Breast epithelium (tissue), 4 donors: ENCODE measurements at regions not wholly inside any gene's neighbourhood (a gene's known extent, or its start where the extent isn't known, plus 50 kb on each side); places are given as distances from the start of the nearest gene placed in this dataset.
"Not testable (repeated sequence)": the region's sequence is repeated elsewhere in the genome, so short reads cannot be mapped to it uniquely, and the experiment has no call there.

Experiments
- DNase-seq, 2 donors: peaks; one replicate each; pipeline ENCODE4 v3.0.0-alpha.2; 2019; ENCODE audit warnings: low spot score in 2 of 2
- H3K27ac ChIP-seq, 2 donors: fragments of 200-600 bp; sonication (generic) in 1 of 2; one replicate each; pipeline ENCODE4 v1.5.1; 2016 to 2019; ENCODE audit warnings: mild to moderate bottlenecking in 1 of 2
- H3K27me3 ChIP-seq, 2 donors: fragments of 200-600 bp; sonication (generic) in 1 of 2; one replicate each; pipeline versions ENCODE4 v1.5.1 to v1.6.0; 2017 to 2019; ENCODE audit warnings: control low read depth in 1 of 2, mild to moderate bottlenecking in 1 of 2
- H3K36me3 ChIP-seq: fragments of 200-600 bp; one replicate; pipeline ENCODE4 v1.5.1; 2019
- H3K4me1 ChIP-seq, 2 donors: fragments of 200-600 bp; sonication (generic); one replicate each; pipeline ENCODE4 v1.5.1; 2016 to 2019; ENCODE audit warnings: control low read depth in 1 of 2
- H3K4me3 ChIP-seq, 3 donors: fragments of 200-600 bp; sonication (generic); 1 replicate in 2 of 3; 2 replicates in 1 of 3; pipeline ENCODE4 v1.5.1; 2016 to 2019; ENCODE audit warnings: mild to moderate bottlenecking in 3 of 3, moderate library complexity in 2 of 3
- H3K9me3 ChIP-seq, 2 donors: fragments of 200-600 bp; sonication (generic) in 1 of 2; one replicate each; pipeline ENCODE4 v1.5.1; 2016 to 2019; ENCODE audit warnings: control low read depth in 1 of 2
- POLR2A ChIP-seq: fragments of 450-650 bp; IDR thresholded peaks from one replicate; pipeline ENCODE4 v1.6.1; 2016; ENCODE audit warnings: antibody characterized with exemption, mild to moderate bottlenecking, moderate library complexity
- POLR2AphosphoS5 ChIP-seq, 3 donors: sonication (generic); formaldehyde crosslinking; IDR thresholded peaks; one replicate each; pipeline ENCODE4 v1.6.1; 2017; ENCODE audit warnings: antibody characterized with exemption in 3 of 3
- intact Hi-C: fragments of 100-400 bp; cut with DNase I; formaldehyde crosslinking; loops from one replicate; pipeline ENCODE4 v1.15.1; 2023; ENCODE audit warnings: low total_unique reads
- TF ChIP-seq, protein P1 (sequence below), 3 donors: fragments of 450-650 bp; IDR thresholded peaks; one replicate each; pipeline ENCODE4 v1.5.1; 2016 to 2017; ENCODE audit warnings: antibody characterized with exemption in 3 of 3, mild to moderate bottlenecking in 3 of 3, moderate library complexity in 3 of 3

DNA sequence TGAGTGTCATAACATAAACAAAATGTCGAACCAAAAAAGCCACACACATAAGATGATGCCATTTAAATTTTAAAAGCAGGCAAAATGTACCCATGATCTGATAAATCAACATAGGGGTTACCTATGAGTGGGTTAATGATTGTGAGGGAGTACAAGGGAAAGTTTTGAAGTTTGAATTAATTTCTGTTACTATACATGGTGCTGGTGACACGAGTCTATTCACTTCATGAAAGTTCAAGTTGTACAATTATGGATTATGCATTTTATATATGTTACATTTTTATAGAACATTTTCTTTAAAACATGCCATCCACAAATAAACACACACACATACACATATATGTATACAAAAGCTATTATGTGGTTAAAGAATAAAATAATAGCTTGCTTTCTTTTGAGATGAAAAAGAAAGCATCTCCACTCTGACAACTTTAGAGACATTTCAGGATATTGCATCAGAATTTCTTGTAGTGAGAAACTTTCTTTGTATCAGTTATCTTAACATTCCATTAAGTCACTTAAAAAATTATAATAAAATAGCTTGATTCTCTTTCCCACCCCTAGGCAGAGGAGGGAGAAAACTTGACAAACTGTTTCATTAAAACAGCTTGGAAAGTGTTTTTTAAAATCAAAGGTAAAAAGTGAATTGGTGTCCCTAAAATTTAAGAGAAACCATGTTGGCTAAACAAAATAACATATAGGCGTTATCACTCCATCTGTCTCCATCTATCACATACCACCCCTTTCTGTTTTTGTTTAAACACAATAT is 891.8 kb upstream of the NDST4 start:
- H3K9me3 ChIP-seq: no peaks in the 10 kb centered on the region
- no peak for DNase-seq
- no peak overlapping the region for H3K4me3 ChIP-seq
- intact Hi-C loops: no loop called here
- no peaks in the 10 kb centered on the region for H3K27me3 ChIP-seq
- no peak for TF ChIP-seq POLR2AphosphoS5 (IDR thresholded peaks at IDR 0.05)
- TF ChIP-seq POLR2A: no peak
- TF ChIP-seq, protein P1, sequence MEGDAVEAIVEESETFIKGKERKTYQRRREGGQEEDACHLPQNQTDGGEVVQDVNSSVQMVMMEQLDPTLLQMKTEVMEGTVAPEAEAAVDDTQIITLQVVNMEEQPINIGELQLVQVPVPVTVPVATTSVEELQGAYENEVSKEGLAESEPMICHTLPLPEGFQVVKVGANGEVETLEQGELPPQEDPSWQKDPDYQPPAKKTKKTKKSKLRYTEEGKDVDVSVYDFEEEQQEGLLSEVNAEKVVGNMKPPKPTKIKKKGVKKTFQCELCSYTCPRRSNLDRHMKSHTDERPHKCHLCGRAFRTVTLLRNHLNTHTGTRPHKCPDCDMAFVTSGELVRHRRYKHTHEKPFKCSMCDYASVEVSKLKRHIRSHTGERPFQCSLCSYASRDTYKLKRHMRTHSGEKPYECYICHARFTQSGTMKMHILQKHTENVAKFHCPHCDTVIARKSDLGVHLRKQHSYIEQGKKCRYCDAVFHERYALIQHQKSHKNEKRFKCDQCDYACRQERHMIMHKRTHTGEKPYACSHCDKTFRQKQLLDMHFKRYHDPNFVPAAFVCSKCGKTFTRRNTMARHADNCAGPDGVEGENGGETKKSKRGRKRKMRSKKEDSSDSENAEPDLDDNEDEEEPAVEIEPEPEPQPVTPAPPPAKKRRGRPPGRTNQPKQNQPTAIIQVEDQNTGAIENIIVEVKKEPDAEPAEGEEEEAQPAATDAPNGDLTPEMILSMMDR (IDR thresholded peaks at IDR 0.05): no peak
- H3K27ac ChIP-seq: no peak overlapping the region
- no peaks in the 10 kb centered on the region for H3K4me1 ChIP-seq
- no peaks in the 10 kb centered on the region for H3K36me3 ChIP-seq

DNA sequence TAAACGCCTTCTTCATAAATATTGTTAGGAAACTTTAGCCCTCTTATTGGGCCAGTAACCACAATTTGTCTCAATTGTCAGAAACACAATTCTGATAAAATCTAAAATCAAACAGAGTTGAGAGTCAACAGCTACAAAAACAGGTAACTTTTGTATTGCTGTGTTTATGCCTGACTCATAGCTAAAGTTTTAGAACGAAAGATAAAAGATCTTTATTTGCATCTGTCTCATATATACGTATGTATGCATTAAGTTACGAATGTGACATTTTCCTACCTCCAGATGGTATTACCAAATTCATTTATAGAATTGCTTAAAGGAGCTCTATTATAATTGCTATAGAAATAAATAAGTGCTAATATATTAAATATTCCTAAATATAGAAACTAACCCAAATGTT is 887.9 kb upstream of the NDST4 start:
- intact Hi-C loops: no loop called here
- Histone ChIP-seq H3K4me3 (no peak overlapping the region), H3K27me3 (no peaks in the 10 kb centered on the region), H3K36me3 (no peaks in the 10 kb centered on the region), H3K27ac (no peak overlapping the region), H3K9me3 (no peaks in the 10 kb centered on the region), H3K4me1 (no peaks in the 10 kb centered on the region)
- no peak for DNase-seq
- TF ChIP-seq POLR2A (no peak), POLR2AphosphoS5 (IDR thresholded peaks at IDR 0.05) (no peak)
- TF ChIP-seq, protein P1 (IDR thresholded peaks at IDR 0.05): no peak

DNA sequence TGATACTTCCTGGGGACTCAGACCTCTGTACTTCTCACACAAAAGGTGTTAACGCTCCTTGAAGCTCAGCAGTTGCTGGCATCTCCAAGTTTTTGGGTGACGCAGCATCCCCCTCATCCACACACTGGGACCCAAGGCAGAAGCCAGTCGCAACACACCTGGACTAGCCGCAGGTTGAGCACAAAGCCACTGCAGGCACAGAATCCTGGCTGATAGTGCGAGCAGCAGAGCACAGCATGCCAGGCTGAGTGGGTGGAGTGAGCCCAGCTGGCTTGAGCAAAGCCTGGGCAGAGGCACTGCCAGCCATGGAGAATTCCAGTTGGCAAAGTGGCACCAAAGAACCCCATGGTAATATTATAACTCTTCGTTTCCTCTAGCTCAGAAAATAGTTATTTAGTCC is 873.2 kb upstream of the NDST4 start:
- intact Hi-C loops: no loop called here
- no peak for DNase-seq
- TF ChIP-seq, protein P1 (IDR thresholded peaks at IDR 0.05): no peak
- no peak for TF ChIP-seq POLR2AphosphoS5 (IDR thresholded peaks at IDR 0.05)
- TF ChIP-seq POLR2A: no peak
- Histone ChIP-seq H3K4me1 (no peaks in the 10 kb centered on the region), H3K9me3 (peaks cover 4 to 10% of the 10 kb centered on the region in 2 donors), H3K27ac (no peak overlapping the region), H3K36me3 (no peaks in the 10 kb centered on the region), H3K27me3 (no peaks in the 10 kb centered on the region), H3K4me3 (no peak overlapping the region)

DNA sequence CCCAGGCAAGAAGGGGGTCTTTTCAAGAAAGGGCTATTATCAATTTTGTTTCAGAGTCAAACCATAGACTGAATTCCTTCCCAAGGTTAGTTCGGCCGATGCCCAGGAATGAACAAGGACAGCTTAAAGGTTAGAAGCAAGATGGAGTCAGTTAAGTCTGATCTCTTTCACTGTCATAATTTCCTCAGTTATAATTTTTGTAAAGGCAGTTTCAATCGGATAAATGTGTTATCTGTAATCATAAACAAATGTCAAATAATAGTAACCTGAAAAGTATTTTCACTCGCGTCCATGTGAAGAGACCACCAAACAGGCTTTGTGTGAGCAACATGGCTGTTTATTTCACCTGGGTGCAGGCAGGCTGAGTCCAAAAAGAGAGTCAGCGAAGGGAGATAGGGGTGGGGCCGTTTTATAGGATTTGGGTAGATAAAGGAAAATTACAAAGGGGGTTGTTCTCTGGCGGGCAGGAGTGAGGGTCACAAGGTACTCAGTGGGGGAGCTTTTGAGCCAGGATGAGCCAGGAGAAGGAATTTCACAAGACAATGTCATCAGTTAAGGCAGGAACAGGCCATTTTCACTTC is 862.1 kb upstream of the NDST4 start:
- not testable (repeated sequence) for H3K27ac ChIP-seq, H3K4me3 ChIP-seq, H3K36me3 ChIP-seq, DNase-seq, H3K9me3 ChIP-seq, H3K4me1 ChIP-seq, H3K27me3 ChIP-seq
- intact Hi-C loops: loop anchor here (10.0 kb wide), 1 partner anchor 949 kb away; no protein-coding TSS in a partner anchor

DNA sequence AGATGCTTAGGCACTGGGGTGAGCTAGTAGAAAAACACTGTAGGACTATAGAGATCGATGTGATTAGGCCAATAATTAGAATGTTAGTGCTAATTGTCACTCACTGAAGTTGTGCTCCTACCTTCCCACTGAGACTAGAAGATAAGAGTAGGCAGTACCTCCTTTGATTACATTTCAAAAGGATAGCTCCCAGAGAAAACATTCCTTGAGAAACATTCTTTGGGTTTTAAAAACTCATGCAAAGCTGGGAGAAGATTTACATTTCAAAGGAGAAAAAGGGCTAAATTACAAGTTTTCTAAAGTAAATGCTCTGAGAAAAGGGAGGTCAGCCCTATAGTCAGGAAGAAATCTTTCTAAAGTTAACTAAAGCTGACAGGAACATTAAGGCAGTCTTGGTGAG is 860.3 kb upstream of the NDST4 start:
- no peak for DNase-seq
- Histone ChIP-seq H3K27ac (no peak overlapping the region), H3K36me3 (no peaks in the 10 kb centered on the region), H3K4me3 (no peak overlapping the region), H3K27me3 (no peaks in the 10 kb centered on the region), H3K4me1 (no peaks in the 10 kb centered on the region), H3K9me3 (no peaks in the 10 kb centered on the region)
- TF ChIP-seq, protein P1 (IDR thresholded peaks at IDR 0.05): no peak
- no peak for TF ChIP-seq POLR2A
- intact Hi-C loops: loop anchor here (10.0 kb wide), 1 partner anchor 951 kb away; no protein-coding TSS in a partner anchor
